T-cell (primary cell): ENCODE measurements at regions not wholly inside any gene's neighbourhood (a gene's known extent, or its start where the extent isn't known, plus 50 kb on each side); places are given as distances from the start of the nearest gene placed in this dataset.

ENCODE experiments used
- ATAC-seq, 4 experiments: fragments of 200-7000 bp in 3 of 4; fragments of 150-1000 bp in 1 of 4; cut with Tn5 transposase; replicated peaks in 1 of 4; 1 replicate in 3 of 4; 2 replicates in 1 of 4; pipeline ENCODE4 v1.10.0; 2021; ENCODE audit warnings: moderate library complexity in 3 of 4, mild to moderate bottlenecking in 2 of 4, moderate number of reproducible peaks in 1 of 4
- CTCF ChIA-PET, 2 donors: fragments of 300-600 bp; sonication (Branson Sonifier 250); formaldehyde crosslinking; loops; one replicate each; lab custom pipeline; 2022; ENCODE audit warnings: antibody characterized with exemption in 2 of 2; lab: Charles Lee
- POLR2A ChIA-PET, 2 donors: fragments of 300-600 bp; sonication (Branson Sonifier 250); formaldehyde crosslinking; loops; one replicate each; lab custom pipeline; 2022; ENCODE audit warnings: antibody characterized with exemption in 2 of 2; lab: Charles Lee
- DNase-seq, 35 experiments: peaks; one replicate each; pipeline versions ENCODE4 v3.0.0 to v3.0.0-alpha.2; 2013 to 2023
- H3K27ac ChIP-seq: one replicate; pipeline ENCODE4 v1.5.1; 2013; ENCODE audit warnings: low read length
- H3K27me3 ChIP-seq, 2 experiments: replicated peaks in 1 of 2; 1 replicate in 1 of 2; 2 replicates in 1 of 2; pipeline versions ENCODE4 v1.6.1 to v1.7.0; 2013; ENCODE audit warnings: low read length in 1 of 2, mixed read lengths in 1 of 2; ENCODE audit not compliant: control insufficient read depth in 2 of 2, insufficient read depth in 2 of 2; ENCODE audit errors: extremely low read depth in 1 of 2
- H3K36me3 ChIP-seq, 2 donors: 1 replicate in 1 of 2; 2 replicates in 1 of 2; pipeline versions ENCODE4 v1.6.1 to v1.7.0; 2013; ENCODE audit warnings: low read length in 1 of 2; ENCODE audit not compliant: control insufficient read depth in 2 of 2, insufficient read depth in 1 of 2; ENCODE audit errors: extremely low read depth in 1 of 2
- H3K4me1 ChIP-seq, 2 experiments: 1 replicate in 1 of 2; 2 replicates in 1 of 2; pipeline versions ENCODE4 v1.6.1 to v1.7.0; 2013; ENCODE audit warnings: low read length in 2 of 2, mixed read lengths in 1 of 2; ENCODE audit not compliant: insufficient read depth in 2 of 2, control insufficient read depth in 1 of 2; ENCODE audit errors: extremely low read depth in 1 of 2
- H3K4me3 ChIP-seq, 2 donors: 1 replicate in 1 of 2; 2 replicates in 1 of 2; pipeline versions ENCODE4 v1.5.1 to v1.7.0; 2013; ENCODE audit warnings: mild to moderate bottlenecking in 2 of 2, low read length in 1 of 2, moderate library complexity in 1 of 2; ENCODE audit not compliant: control insufficient read depth in 1 of 2; ENCODE audit errors: extremely low read depth in 1 of 2
- H3K9me3 ChIP-seq: 2 replicates; pipeline ENCODE4 v1.7.0; 2013
- H3K27ac Mint-ChIP-seq, 2 donors: one replicate each; pipeline ENCODE4 v1.8.0; 2020 to 2021; ENCODE audit warnings: mild to moderate bottlenecking in 2 of 2, mixed read lengths in 2 of 2
- H3K27me3 Mint-ChIP-seq, 2 donors: one replicate each; pipeline ENCODE4 v1.8.0; 2021 to 2022; ENCODE audit warnings: mixed read lengths in 2 of 2
- H3K36me3 Mint-ChIP-seq: one replicate; pipeline ENCODE4 v1.8.0; 2021; ENCODE audit warnings: mixed read lengths
- H3K4me1 Mint-ChIP-seq, 3 donors: one replicate each; pipeline ENCODE4 v1.8.0; 2020 to 2022; ENCODE audit warnings: mixed read lengths in 3 of 3, mild to moderate bottlenecking in 1 of 3
- H3K4me3 Mint-ChIP-seq, 3 donors: one replicate each; pipeline ENCODE4 v1.8.0; 2020 to 2022; ENCODE audit warnings: mild to moderate bottlenecking in 3 of 3, mixed read lengths in 3 of 3, moderate library complexity in 3 of 3
- H3K9me3 Mint-ChIP-seq, 3 donors: one replicate each; pipeline ENCODE4 v1.8.0; 2020 to 2022; ENCODE audit warnings: mixed read lengths in 3 of 3
- WGBS: methylation state at CpG from one replicate; pipeline ENCODE4 v1.1.5; 2013; ENCODE audit warnings: missing lambda C conversion rate; ENCODE audit not compliant: insufficient coverage; 5-methylcytosine and 5-hydroxymethylcytosine counted together

DNA sequence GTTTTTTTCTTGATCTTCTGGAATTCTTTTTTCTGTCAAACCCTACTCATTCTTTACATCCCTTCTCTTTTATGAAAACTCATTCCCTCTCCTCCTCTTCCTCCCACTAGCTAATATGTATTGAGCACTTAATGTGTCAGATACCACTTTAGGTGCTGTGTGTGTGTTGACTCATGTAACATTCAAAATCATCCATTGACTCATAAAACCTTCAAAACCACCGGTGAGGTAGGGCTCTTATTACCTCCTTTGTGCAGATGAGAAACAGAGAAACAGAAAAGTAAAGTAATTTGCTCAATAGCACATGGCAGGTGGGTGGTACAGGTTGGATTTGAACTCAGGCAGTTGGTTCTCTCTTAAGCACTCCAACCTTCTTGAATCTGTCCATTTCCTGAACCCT, 136.3 kb upstream of the NEDD9 start:
- POLR2A ChIA-PET: interaction anchor here in 1 of 2 donors (0.7 to 2.9 kb wide), 2 partner anchors 12 to 15 kb away, joined by 3 to 29 read pairs; no protein-coding TSS in a partner anchor
- Histone ChIP-seq H3K36me3 (peaks cover 0 to 10% of the 10 kb centered on the region in 2 donors), H3K4me3 (no peak overlapping the region), H3K4me1 (peaks cover 4 to 26% of the 10 kb centered on the region in 2 experiments), H3K27ac (no peak overlapping the region), H3K9me3 (no peaks in the 10 kb centered on the region), H3K27me3 (no peaks in the 10 kb centered on the region)
- peaks cover 54% of the 10 kb centered on the region for H3K36me3 Mint-ChIP-seq
- CTCF ChIA-PET: no interaction called here
- WGBS: no CpG with 5 or more reads among the region's 1 CpG
- H3K27me3 Mint-ChIP-seq: no peaks in the 10 kb centered on the region
- H3K9me3 Mint-ChIP-seq: peaks cover 0 to 6% (median 0%) of the 10 kb centered on the region in 3 donors
- peak overlapping the region in 1 of 2 donors; percentile 19 for H3K27ac Mint-ChIP-seq
- no peak overlapping the region for H3K4me3 Mint-ChIP-seq
- DNase-seq (no peak), ATAC-seq (peak in 1 of 4 experiments; percentile 47)
- H3K4me1 Mint-ChIP-seq: peaks cover 76 to 79% (median 77%) of the 10 kb centered on the region in 3 donors

DNA sequence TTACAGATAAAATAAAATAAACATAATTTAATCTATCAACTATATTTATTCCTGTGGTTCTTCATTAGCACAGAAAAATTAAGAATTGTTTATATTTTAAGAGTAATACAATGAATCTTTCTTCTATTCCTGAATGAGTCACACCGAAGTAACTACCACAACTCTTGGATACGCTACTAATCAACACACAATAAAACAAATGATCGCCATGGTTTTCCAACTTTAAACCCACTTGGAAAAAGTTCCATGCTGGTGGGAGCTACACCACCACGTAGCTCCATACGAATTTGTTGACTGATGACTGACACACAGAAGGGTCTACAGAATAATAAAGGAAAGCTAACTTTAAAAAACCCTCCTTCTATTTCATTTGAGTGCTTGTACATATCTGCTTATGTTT, 135.8 kb upstream of the NEDD9 start:
- ChIA-PET CTCF (no interaction called here), POLR2A (interaction anchor here (0.6 to 2.9 kb wide), 4 partner anchors 12 to 51 kb away, joined by 3 to 29 read pairs (median 3); no protein-coding TSS in a partner anchor)
- H3K9me3 Mint-ChIP-seq: peaks cover 0 to 6% (median 0%) of the 10 kb centered on the region in 3 donors
- no peaks in the 10 kb centered on the region for H3K27me3 Mint-ChIP-seq
- no peak overlapping the region for H3K4me3 ChIP-seq
- no peak for ATAC-seq
- H3K27me3 ChIP-seq: no peaks in the 10 kb centered on the region
- H3K27ac Mint-ChIP-seq: no peak overlapping the region
- no peaks in the 10 kb centered on the region for H3K9me3 ChIP-seq
- H3K4me3 Mint-ChIP-seq: no peak overlapping the region
- peaks cover 78 to 81% (median 79%) of the 10 kb centered on the region in 3 donors for H3K4me1 Mint-ChIP-seq
- peaks cover 4 to 26% of the 10 kb centered on the region in 2 experiments for H3K4me1 ChIP-seq
- no peak overlapping the region for H3K27ac ChIP-seq
- 100% methylated on average over 3 of the region's 5 CpGs for WGBS
- H3K36me3 Mint-ChIP-seq: peaks cover 54% of the 10 kb centered on the region
- DNase-seq: no peak
- H3K36me3 ChIP-seq: peaks cover 0 to 10% of the 10 kb centered on the region in 2 donors

DNA sequence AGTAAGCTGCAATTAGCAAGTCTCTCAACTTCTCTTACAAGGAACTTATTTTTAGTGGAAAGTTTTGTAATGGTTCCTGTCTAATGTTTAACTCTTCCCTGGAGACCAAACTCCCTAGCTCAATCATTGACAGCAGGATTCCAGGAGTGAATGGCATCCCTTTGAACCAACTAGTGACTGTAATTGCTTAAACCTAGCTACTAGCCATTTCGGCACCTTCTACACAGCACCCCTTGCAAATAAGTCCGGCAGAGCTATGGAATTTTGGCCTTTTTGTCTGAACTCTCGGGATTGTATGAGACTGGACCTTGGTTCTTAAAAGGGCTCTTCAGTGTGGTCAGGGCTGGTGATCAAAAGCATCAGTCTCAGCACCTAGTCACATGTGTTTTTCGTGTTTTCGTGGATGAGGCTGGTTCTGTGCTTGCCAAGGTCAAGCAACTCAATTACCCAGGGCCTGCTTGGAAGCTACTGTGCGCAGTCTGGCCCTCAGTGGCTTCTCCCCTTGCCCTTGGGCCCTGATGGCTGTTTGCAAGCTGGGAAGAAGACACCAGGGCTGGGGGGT, 135.3 kb upstream of the NEDD9 start:
- H3K27me3 Mint-ChIP-seq: no peaks in the 10 kb centered on the region
- POLR2A ChIA-PET: interaction anchor here (0.6 to 2.9 kb wide), 5 partner anchors 13 to 135 kb away, joined by 3 to 29 read pairs (median 3); partner anchors contain the start of gene NEDD9 (in 1 of the 2)
- H3K4me3 Mint-ChIP-seq: peak overlapping the region in 2 of 3 donors; percentile 36 to 47
- Histone ChIP-seq H3K9me3 (no peaks in the 10 kb centered on the region), H3K27ac (no peak overlapping the region), H3K27me3 (no peaks in the 10 kb centered on the region), H3K4me3 (no peak overlapping the region), H3K36me3 (peaks cover 0 to 10% of the 10 kb centered on the region in 2 donors), H3K4me1 (peaks cover 4 to 26% of the 10 kb centered on the region in 2 experiments)
- DNase-seq (no peak), ATAC-seq (no peak)
- H3K27ac Mint-ChIP-seq: peak overlapping the region; percentile 55 to 62
- 96% methylated on average over 3 of the region's 6 CpGs for WGBS
- CTCF ChIA-PET: interaction anchor here (0.5 to 1.9 kb wide), 4 partner anchors 13 to 226 kb away, joined by 3 to 9 read pairs (median 4); no protein-coding TSS in a partner anchor
- peaks cover 0 to 5% (median 0%) of the 10 kb centered on the region in 3 donors for H3K9me3 Mint-ChIP-seq
- peaks cover 56% of the 10 kb centered on the region for H3K36me3 Mint-ChIP-seq
- peaks cover 78 to 85% (median 83%) of the 10 kb centered on the region in 3 donors for H3K4me1 Mint-ChIP-seq

DNA sequence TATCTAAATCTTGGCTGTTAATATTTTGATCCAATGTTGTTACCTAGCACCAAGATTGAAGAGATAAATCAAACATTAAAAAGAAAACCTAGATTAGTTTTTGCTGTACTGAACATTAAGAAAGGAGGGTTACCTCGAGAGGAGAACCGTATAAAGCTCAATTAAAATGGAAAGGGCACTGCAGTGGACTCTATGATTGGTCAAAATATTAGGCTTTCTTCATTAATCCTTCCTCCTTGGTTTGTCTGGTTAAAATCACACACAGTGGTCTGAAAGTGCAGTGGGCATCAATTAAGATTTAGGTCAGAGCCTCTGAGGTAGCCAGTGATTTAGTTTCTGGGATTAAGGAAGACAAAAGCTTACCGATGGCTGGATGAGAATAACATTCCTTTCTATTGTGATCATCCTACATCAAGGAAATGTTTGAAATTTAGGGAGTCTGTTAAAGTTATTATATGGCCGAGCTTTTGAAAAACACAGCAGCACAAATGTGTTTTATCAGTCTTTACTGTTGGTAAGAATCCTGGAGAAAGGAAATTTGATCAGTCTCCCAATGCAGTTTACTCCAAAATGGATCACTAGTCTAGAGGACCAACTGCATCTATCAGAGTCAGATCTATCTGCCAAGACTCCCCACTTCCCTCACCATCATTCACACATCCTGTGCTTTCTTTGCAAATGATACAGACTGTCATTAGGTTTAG, 134.6 kb upstream of the NEDD9 start:
- Mint-ChIP-seq H3K4me1 (peaks cover 77 to 84% (median 83%) of the 10 kb centered on the region in 3 donors), H3K27ac (peak overlapping the region; percentile 55 to 80), H3K4me3 (peak overlapping the region; percentile 36 to 49 (median 47)), H3K36me3 (peaks cover 56% of the 10 kb centered on the region), H3K27me3 (no peaks in the 10 kb centered on the region), H3K9me3 (peaks cover 0 to 3% (median 3%) of the 10 kb centered on the region in 3 donors)
- DNase-seq (peak in 1 of 35 experiments; percentile 28), ATAC-seq (peak; percentile 32 to 58 (median 52))
- H3K27ac ChIP-seq: peak overlapping the region; percentile 52
- no CpG with 5 or more reads among the region's 4 CpGs for WGBS
- POLR2A ChIA-PET: interaction anchor here in 1 of 2 donors (0.9 to 2.9 kb wide), 4 partner anchors 13 to 135 kb away, joined by 3 to 29 read pairs (median 4); partner anchors contain the start of gene NEDD9
- H3K36me3 ChIP-seq: peaks cover 0 to 16% of the 10 kb centered on the region in 2 donors
- peaks cover 4 to 26% of the 10 kb centered on the region in 2 experiments for H3K4me1 ChIP-seq
- no peaks in the 10 kb centered on the region for H3K9me3 ChIP-seq
- H3K4me3 ChIP-seq: no peak overlapping the region
- H3K27me3 ChIP-seq: no peaks in the 10 kb centered on the region
- CTCF ChIA-PET: interaction anchor here (0.5 to 1.9 kb wide), 5 partner anchors 13 to 226 kb away, joined by 3 to 9 read pairs (median 4); partner anchors contain the start of gene NEDD9 (in 1 of the 2)

DNA sequence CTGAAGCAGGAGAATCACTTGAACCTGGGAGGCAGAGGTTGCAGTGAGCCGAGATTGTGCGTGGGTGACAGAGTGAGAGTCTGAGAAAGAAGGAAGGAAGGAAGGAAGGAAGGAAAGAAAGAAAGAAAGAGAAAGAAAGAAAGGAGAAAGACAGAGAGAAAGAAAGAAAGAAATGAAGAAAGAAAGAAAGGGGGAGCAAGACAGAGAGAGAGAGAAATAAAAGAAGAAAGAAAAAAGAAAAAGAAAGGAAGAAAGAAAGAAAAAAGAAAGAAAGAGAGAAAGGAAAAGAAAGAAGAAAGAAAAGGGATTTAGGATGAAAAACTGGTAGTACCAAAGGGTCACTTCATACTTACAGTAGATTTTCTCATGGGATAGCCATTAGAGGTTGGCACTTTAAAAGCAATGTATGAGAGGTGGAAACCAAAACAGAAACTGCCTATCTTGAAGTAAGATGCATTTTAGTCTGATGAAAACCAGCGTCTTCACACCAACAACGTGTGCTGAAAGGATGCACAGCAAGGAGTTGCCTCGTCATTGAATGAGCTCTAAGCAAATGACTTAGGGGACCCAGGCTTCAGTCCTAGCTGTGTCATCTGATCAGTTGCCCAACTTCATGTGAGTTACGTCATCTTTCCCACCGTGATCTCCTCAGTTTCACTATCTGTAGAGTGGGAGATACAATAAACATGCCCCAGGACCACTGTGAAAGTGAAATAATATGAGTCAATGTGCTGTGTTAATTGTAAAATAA, 133.9 kb upstream of the NEDD9 start:
- POLR2A ChIA-PET: interaction anchor here in 1 of 2 donors (0.9 to 2.9 kb wide), 3 partner anchors 14 to 134 kb away, joined by 4 to 29 read pairs (median 5); partner anchors contain the start of gene NEDD9
- H3K4me3 Mint-ChIP-seq: peak overlapping the region; percentile 36 to 49 (median 47)
- DNase-seq (peak in 29 of 35 experiments; percentile 8 to 74 (median 34)), ATAC-seq (peak; percentile 40 to 86 (median 49))
- peak overlapping the region; percentile 55 to 80 for H3K27ac Mint-ChIP-seq
- Histone ChIP-seq H3K27ac (peak overlapping the region; percentile 52), H3K4me3 (no peak overlapping the region), H3K9me3 (no peaks in the 10 kb centered on the region), H3K27me3 (no peaks in the 10 kb centered on the region), H3K4me1 (peaks cover 4 to 26% of the 10 kb centered on the region in 2 experiments), H3K36me3 (peaks cover 0 to 18% of the 10 kb centered on the region in 2 donors)
- H3K36me3 Mint-ChIP-seq: peaks cover 60% of the 10 kb centered on the region
- H3K9me3 Mint-ChIP-seq: peaks cover 2 to 3% (median 3%) of the 10 kb centered on the region in 3 donors
- WGBS: 27% methylated on average over 5 of the region's 7 CpGs
- CTCF ChIA-PET: interaction anchor here (1.1 to 1.9 kb wide), 3 partner anchors 14 to 134 kb away, joined by 3 to 9 read pairs (median 4); partner anchors contain the start of gene NEDD9 (in 1 of the 2)
- peaks cover 75 to 88% (median 87%) of the 10 kb centered on the region in 3 donors for H3K4me1 Mint-ChIP-seq
- no peaks in the 10 kb centered on the region for H3K27me3 Mint-ChIP-seq
